Thyroid gland (tissue), 4 donors: ENCODE measurements at regions not wholly inside any gene's neighbourhood (a gene's known extent, or its start where the extent isn't known, plus 50 kb on each side); places are given as distances from the start of the nearest gene placed in this dataset.

ENCODE experiments used
- CTCF ChIP-seq, 6 experiments: fragments of 200-600 bp in 3 of 6; fragments of 450-650 bp in 3 of 6; sonication (generic) in 3 of 6; IDR thresholded peaks; one replicate each; pipeline ENCODE4 v1.5.1; 2016 to 2019; ENCODE audit warnings: antibody characterized with exemption in 6 of 6, mild to moderate bottlenecking in 2 of 6, inconsistent platforms in 1 of 6, moderate library complexity in 1 of 6
- POLR2A ChIP-seq, 2 donors: fragments of 450-650 bp; IDR thresholded peaks; one replicate each; pipeline ENCODE4 v1.6.1; 2017; ENCODE audit warnings: antibody characterized with exemption in 2 of 2, mild to moderate bottlenecking in 2 of 2, moderate library complexity in 1 of 2

- no peak for TF ChIP-seq CTCF (IDR thresholded peaks at IDR 0.05)
- no peak for TF ChIP-seq POLR2A (IDR thresholded peaks at IDR 0.05)
These were observed 431.4 kb downstream of the SHISA9 start for GRCh38 chr16:13332713-13333255.
